Bronchial epithelial cell (primary cell): ENCODE measurements at regions not wholly inside any gene's neighbourhood (a gene's known extent, or its start where the extent isn't known, plus 50 kb on each side); places are given as distances from the start of the nearest gene placed in this dataset.

Experiments used
- DNase-seq: peaks from one replicate; pipeline ENCODE4 v3.0.0-alpha.2; 2010; ENCODE audit warnings: low read depth
- FAIRE-seq: peaks from 2 replicates; lab custom pipeline; 2011; peaks lifted over from hg19 to GRCh38; lab: Jason Lieb, UNC
- H3K27me3 ChIP-seq: 2 replicates; pipeline ENCODE4 v1.5.1; 2011; ENCODE audit warnings: low read length; ENCODE audit not compliant: control insufficient read depth, insufficient read depth
- H3K36me3 ChIP-seq: 2 replicates; pipeline ENCODE4 v1.5.1; 2011; ENCODE audit warnings: low read length; ENCODE audit not compliant: control insufficient read depth, insufficient read depth
- H3K4me3 ChIP-seq: 2 replicates; pipeline ENCODE4 v1.5.1; 2011; ENCODE audit warnings: mild to moderate bottlenecking, low read depth, low read length, control low read depth
- TF ChIP-seq, protein P1 (sequence below): IDR thresholded peaks from 2 replicates; pipeline ENCODE4 v1.5.1; 2011; ENCODE audit warnings: mild to moderate bottlenecking, moderate library complexity, low read length, control low read depth, inconsistent platforms; ENCODE audit not compliant: insufficient read depth, severe bottlenecking

DNA sequence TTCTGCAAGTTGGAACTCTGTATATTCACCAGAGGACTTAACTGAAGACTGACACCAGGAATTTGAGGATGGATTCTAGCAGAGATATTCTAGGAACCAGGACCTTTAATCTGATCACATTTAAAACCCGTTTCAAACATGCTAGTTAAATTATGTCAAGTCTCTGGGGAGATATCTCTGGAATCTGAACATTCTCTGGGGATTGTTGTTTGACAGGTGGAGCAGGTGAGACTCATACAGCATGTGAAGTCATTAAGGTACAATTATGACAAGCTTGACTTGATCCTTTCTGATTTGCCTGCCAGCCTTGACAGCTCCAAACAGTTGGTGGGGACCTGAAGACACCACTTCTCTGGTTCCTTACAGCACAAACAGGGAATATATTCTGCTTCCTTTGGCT is 100.3 kb downstream of the FAT3 start:
- Histone ChIP-seq H3K4me3 (no peak overlapping the region), H3K36me3 (no peaks in the 10 kb centered on the region), H3K27me3 (no peaks in the 10 kb centered on the region)
- DNase-seq (no peak), FAIRE-seq (no peak)
- TF ChIP-seq, protein P1, sequence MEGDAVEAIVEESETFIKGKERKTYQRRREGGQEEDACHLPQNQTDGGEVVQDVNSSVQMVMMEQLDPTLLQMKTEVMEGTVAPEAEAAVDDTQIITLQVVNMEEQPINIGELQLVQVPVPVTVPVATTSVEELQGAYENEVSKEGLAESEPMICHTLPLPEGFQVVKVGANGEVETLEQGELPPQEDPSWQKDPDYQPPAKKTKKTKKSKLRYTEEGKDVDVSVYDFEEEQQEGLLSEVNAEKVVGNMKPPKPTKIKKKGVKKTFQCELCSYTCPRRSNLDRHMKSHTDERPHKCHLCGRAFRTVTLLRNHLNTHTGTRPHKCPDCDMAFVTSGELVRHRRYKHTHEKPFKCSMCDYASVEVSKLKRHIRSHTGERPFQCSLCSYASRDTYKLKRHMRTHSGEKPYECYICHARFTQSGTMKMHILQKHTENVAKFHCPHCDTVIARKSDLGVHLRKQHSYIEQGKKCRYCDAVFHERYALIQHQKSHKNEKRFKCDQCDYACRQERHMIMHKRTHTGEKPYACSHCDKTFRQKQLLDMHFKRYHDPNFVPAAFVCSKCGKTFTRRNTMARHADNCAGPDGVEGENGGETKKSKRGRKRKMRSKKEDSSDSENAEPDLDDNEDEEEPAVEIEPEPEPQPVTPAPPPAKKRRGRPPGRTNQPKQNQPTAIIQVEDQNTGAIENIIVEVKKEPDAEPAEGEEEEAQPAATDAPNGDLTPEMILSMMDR: no peak

DNA sequence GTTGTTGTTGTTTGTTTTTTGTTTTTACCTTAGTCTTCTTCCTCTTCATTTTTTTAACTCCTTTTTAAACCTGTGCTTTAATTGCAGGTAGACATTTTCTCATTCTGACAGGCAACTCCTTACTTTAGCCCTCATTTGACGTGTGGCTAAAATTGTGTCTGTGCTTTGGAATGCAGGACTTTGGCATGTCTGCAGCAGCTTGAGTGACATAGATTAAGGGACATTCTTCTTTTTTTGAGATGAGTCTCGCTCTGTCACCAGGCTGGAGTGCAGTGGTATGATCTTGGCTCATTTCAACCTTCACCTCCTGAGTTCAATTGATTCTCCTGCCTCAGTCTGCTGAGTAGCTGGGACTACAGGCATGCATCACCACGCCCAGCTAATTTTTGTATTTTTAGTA is 100.8 kb downstream of the FAT3 start:
- TF ChIP-seq, protein P1: no peak
- FAIRE-seq (no peak), DNase-seq (no peak)
- H3K27me3 ChIP-seq: no peaks in the 10 kb centered on the region
- no peaks in the 10 kb centered on the region for H3K36me3 ChIP-seq
- no peak overlapping the region for H3K4me3 ChIP-seq

- TF ChIP-seq, protein P1: no peak
- FAIRE-seq: no peak
- DNase-seq: no peak
- Histone ChIP-seq H3K27me3 (no peaks in the 10 kb centered on the region), H3K36me3 (no peaks in the 10 kb centered on the region), H3K4me3 (no peak overlapping the region)
Observed at GRCh38 chr11:92329137-92329536, 104.5 kb downstream of the FAT3 start.

GRCh38 chr11:92329646-92330045 is 105.0 kb downstream of the FAT3 start:
- no peaks in the 10 kb centered on the region for H3K27me3 ChIP-seq
- H3K4me3 ChIP-seq: no peak overlapping the region
- FAIRE-seq: no peak

DNA sequence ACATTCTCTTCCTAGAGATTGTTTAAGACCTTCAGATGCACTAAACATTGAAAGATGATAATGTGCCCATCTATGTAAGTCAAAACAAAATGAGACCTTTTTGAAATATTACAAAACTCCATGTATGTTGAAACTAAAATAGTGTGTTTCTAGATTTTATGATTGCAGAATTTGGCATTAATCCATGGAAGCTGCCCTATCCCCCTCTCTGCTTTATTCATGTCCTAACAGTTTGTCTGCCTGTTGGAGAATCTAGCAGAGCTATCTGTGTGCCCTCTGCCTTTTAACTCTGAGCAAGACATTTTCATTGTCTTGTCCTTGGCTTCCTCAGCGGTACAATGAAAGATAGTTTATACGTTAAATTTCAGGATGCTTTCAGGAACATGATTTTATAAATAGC is 105.5 kb downstream of the FAT3 start:
- FAIRE-seq (no peak), DNase-seq (no peak)
- Histone ChIP-seq H3K27me3 (no peaks in the 10 kb centered on the region), H3K36me3 (no peaks in the 10 kb centered on the region), H3K4me3 (no peak overlapping the region)
- TF ChIP-seq, protein P1: no peak

More at GRCh38 chr11:92329646-92330045, 105.0 kb downstream of the FAT3 start:
- peak; percentile 82 for DNase-seq
- TF ChIP-seq, protein P1: no peak
- H3K36me3 ChIP-seq: no peaks in the 10 kb centered on the region

GRCh38 chr11:92332986-92333385 is 108.4 kb downstream of the FAT3 start:
- no peak for FAIRE-seq
- no peaks in the 10 kb centered on the region for H3K27me3 ChIP-seq

More at GRCh38 chr11:92332986-92333385, 108.4 kb downstream of the FAT3 start:
- no peaks in the 10 kb centered on the region for H3K36me3 ChIP-seq
- peak; percentile 26 for DNase-seq
- no peak overlapping the region for H3K4me3 ChIP-seq
- TF ChIP-seq, protein P1: no peak
